ENCODE measurements at regions not wholly inside any gene's neighbourhood (a gene's known extent, or its start where the extent isn't known, plus 50 kb on each side); places are given as distances from the start of the nearest gene placed in this dataset.

DNA sequence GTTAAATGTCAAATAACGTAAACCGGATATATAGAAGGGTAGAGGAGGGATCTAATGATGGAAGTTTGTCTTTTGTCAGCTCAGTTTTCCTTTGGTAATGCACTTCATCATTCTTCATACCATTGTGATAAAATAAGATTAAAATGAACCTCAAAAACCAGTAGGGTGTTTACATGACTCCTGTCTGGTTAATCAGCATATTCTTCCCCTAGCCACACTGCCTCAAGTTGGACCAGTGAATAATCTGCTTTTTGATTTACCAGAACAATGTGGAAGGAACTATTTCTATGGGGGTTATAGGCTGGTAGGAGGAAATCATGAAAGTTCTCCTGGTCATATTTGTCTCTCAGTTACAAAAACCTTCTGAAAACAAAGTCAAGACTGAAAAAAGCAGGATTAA, 634.7 kb downstream of the NCAM2 start:
- ChIA-PET POLR2A (ENCODE audit: unreplicated experiment) (interaction anchor here (0.6 kb wide), 1 partner anchor 526 kb away, joined by 3 read pairs; no protein-coding TSS in a partner anchor), CTCF (no interaction called here)
- Histone ChIP-seq H3K4me2 (no peak overlapping the region), H3K9me2 (ENCODE audit: insufficient read depth) (no peaks in the 10 kb centered on the region), H2AFZ (no peak overlapping the region), H3K27me3 (ENCODE audit: insufficient read depth, low read depth) (no peaks in the 10 kb centered on the region), H3K9me3 (ENCODE audit: insufficient read depth, low read depth) (no peaks in the 10 kb centered on the region), H3K4me3 (no peak overlapping the region), H3K36me3 (ENCODE audit: low read depth) (no peaks in the 10 kb centered on the region), H4K20me1 (ENCODE audit: insufficient read depth) (no peaks in the 10 kb centered on the region), H3K4me1 (replicated peaks; ENCODE audit: insufficient read depth) (no peaks in the 10 kb centered on the region), H3K79me2 (ENCODE audit: low read depth) (no peaks in the 10 kb centered on the region), H3F3A (ENCODE audit: insufficient read depth, low read depth) (no peaks in the 10 kb centered on the region), H3K27ac (no peak overlapping the region)
- no TSS peak for BruUV-seq (replicated peaks)
- TF ChIP-seq, protein P1, sequence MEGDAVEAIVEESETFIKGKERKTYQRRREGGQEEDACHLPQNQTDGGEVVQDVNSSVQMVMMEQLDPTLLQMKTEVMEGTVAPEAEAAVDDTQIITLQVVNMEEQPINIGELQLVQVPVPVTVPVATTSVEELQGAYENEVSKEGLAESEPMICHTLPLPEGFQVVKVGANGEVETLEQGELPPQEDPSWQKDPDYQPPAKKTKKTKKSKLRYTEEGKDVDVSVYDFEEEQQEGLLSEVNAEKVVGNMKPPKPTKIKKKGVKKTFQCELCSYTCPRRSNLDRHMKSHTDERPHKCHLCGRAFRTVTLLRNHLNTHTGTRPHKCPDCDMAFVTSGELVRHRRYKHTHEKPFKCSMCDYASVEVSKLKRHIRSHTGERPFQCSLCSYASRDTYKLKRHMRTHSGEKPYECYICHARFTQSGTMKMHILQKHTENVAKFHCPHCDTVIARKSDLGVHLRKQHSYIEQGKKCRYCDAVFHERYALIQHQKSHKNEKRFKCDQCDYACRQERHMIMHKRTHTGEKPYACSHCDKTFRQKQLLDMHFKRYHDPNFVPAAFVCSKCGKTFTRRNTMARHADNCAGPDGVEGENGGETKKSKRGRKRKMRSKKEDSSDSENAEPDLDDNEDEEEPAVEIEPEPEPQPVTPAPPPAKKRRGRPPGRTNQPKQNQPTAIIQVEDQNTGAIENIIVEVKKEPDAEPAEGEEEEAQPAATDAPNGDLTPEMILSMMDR (conservative IDR thresholded peaks at IDR 0.05), result no peak
- no peak for TF ChIP-seq EZH2 (IDR thresholded peaks at IDR 0.05; ENCODE audit: low read depth)
- DNase-seq, result no peak
- intact Hi-C loops (cut with micrococcal nuclease; ENCODE audit: unreplicated experiment), result no loop called here

DNA sequence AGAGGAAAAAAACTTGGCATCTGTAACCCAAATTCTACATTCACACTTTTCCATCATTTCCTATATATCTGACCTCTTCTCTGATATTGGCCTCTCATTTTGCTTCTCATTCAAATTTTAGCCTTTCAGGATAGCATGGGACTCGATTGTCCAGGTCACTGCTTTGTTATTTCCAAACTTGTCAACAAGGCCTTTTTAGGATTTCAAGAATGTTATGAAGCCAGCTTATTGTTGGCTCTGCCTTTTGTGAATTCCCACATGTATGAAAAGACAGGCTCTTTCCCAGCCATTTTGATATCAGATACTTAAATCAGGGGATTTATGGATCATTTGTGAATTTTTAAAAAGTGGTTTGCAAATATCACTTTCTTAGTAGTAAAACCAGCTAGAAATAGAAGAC, 663.5 kb downstream of the NCAM2 start:
- no TSS peak for BruUV-seq (replicated peaks)

DNA sequence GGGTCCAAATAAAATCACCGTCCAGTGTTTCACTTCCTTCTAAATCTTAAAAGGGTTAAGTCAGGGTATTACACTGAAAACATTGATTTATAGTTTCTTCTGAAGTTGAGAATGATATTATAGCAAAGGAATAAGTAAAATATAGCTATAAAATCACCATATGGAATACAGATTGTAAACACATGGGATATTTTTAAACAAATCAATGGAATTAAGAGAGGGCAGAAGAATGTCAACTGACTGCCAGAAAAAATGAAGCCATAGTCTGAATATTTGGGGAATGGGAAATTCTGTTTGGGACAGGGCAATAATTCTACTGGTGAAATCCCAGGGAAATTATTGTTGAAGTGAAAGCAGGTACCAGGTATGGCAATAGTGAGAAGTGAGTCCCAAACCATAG, 664.6 kb downstream of the NCAM2 start:
- Histone ChIP-seq H3K4me1 (replicated peaks; ENCODE audit: insufficient read depth) (no peaks in the 10 kb centered on the region), H3F3A (ENCODE audit: insufficient read depth, low read depth) (no peaks in the 10 kb centered on the region), H3K36me3 (ENCODE audit: low read depth) (no peaks in the 10 kb centered on the region), H3K27ac (no peak overlapping the region), H3K4me3 (no peak overlapping the region), H3K9me3 (ENCODE audit: insufficient read depth, low read depth) (no peaks in the 10 kb centered on the region), H4K20me1 (ENCODE audit: insufficient read depth) (no peaks in the 10 kb centered on the region), H2AFZ (no peak overlapping the region), H3K4me2 (no peak overlapping the region), H3K79me2 (ENCODE audit: low read depth) (no peaks in the 10 kb centered on the region), H3K27me3 (ENCODE audit: insufficient read depth, low read depth) (no peaks in the 10 kb centered on the region), H3K9me2 (ENCODE audit: insufficient read depth) (no peaks in the 10 kb centered on the region)
- DNase-seq, result no peak
- intact Hi-C loops (cut with micrococcal nuclease; ENCODE audit: unreplicated experiment), result no loop called here
- ChIA-PET CTCF (no interaction called here), POLR2A (ENCODE audit: unreplicated experiment) (no interaction called here)
- no TSS peak for BruUV-seq (replicated peaks)
- no peak for TF ChIP-seq EZH2 (IDR thresholded peaks at IDR 0.05; ENCODE audit: low read depth)
- TF ChIP-seq, protein P1 (conservative IDR thresholded peaks at IDR 0.05), result no peak

More for the DNA sequence above, 663.5 kb downstream of the NCAM2 start:
- POLR2A ChIA-PET (ENCODE audit: unreplicated experiment), result no interaction called here
- intact Hi-C loops (cut with micrococcal nuclease; ENCODE audit: unreplicated experiment), result no loop called here
- no peak for DNase-seq
- Histone ChIP-seq H3F3A (ENCODE audit: insufficient read depth, low read depth) (no peaks in the 10 kb centered on the region), H3K4me2 (no peak overlapping the region), H3K36me3 (ENCODE audit: low read depth) (no peaks in the 10 kb centered on the region), H3K9me3 (ENCODE audit: insufficient read depth, low read depth) (no peaks in the 10 kb centered on the region), H3K79me2 (ENCODE audit: low read depth) (no peaks in the 10 kb centered on the region), H3K27me3 (ENCODE audit: insufficient read depth, low read depth) (no peaks in the 10 kb centered on the region), H3K4me1 (replicated peaks; ENCODE audit: insufficient read depth) (no peaks in the 10 kb centered on the region), H3K9me2 (ENCODE audit: insufficient read depth) (no peaks in the 10 kb centered on the region), H2AFZ (no peak overlapping the region), H3K27ac (no peak overlapping the region), H3K4me3 (no peak overlapping the region), H4K20me1 (ENCODE audit: insufficient read depth) (no peaks in the 10 kb centered on the region)
- no peak for TF ChIP-seq EZH2 (IDR thresholded peaks at IDR 0.05; ENCODE audit: low read depth)
- TF ChIP-seq, protein P1 (conservative IDR thresholded peaks at IDR 0.05), result no peak
- CTCF ChIA-PET, result no interaction called here
